ENCODE measurements at regions not wholly inside any gene's neighbourhood (a gene's known extent, or its start where the extent isn't known, plus 50 kb on each side); places are given as distances from the start of the nearest gene placed in this dataset.

- intact Hi-C loops (cut with micrococcal nuclease), result no loop called here
- no peak overlapping the region for H3K27ac Mint-ChIP-seq
- no peaks in the 10 kb centered on the region for H3K4me1 Mint-ChIP-seq (ENCODE audit: low read depth)
- no peaks in the 10 kb centered on the region for H3K36me3 Mint-ChIP-seq (ENCODE audit: low read depth)
- CTCF ChIA-PET, result interaction anchor here (0.6 kb wide), 1 partner anchor 578 kb away, joined by 5 read pairs; no protein-coding TSS in a partner anchor
- no peaks in the 10 kb centered on the region for H3K27me3 Mint-ChIP-seq (ENCODE audit: low read depth)
- no peaks in the 10 kb centered on the region for H3K9me3 Mint-ChIP-seq
- H3K4me3 Mint-ChIP-seq, result no peak overlapping the region
- DNase-seq, result no peak
These were observed 56.3 kb downstream of the AGTR2 start for GRCh38 chrX:116226665-116227484.

GRCh38 chrX:116230130-116230898 is 59.8 kb downstream of the AGTR2 start:
- no peaks in the 10 kb centered on the region for H3K36me3 Mint-ChIP-seq (ENCODE audit: low read depth)
- DNase-seq, result no peak
- H3K4me1 Mint-ChIP-seq (ENCODE audit: low read depth), result no peaks in the 10 kb centered on the region
- CTCF ChIA-PET, result no interaction called here
- no peaks in the 10 kb centered on the region for H3K27me3 Mint-ChIP-seq (ENCODE audit: low read depth)
- H3K4me3 Mint-ChIP-seq, result no peak overlapping the region
- no peaks in the 10 kb centered on the region for H3K9me3 Mint-ChIP-seq
- intact Hi-C loops (cut with micrococcal nuclease), result no loop called here
- H3K27ac Mint-ChIP-seq, result no peak overlapping the region

DNA sequence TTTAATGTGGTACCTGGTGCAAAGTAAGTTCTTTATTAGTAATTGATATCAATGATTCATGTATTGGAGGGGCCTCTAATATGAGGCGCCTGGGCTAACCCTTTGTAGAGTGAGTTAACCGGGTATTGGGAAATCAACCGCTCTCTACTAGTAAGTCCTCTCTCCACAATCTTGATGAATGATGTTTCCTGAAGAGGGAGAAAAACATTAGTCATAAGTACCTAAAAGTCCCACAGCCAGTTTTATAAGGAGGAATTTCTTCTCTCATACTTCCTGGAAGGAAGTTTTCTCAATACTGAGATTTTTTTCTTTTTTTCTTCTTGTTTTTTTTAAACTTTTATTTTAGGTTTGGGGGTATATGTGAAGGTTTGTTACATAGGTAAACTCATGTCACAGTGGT is 62.3 kb downstream of the AGTR2 start:
- no peak for DNase-seq
- no peak overlapping the region for H3K27ac Mint-ChIP-seq
- intact Hi-C loops (cut with micrococcal nuclease), result no loop called here

GRCh38 chrX:116236666-116237065 is 66.1 kb downstream of the AGTR2 start:
- no peak for DNase-seq
- intact Hi-C loops (cut with micrococcal nuclease), result no loop called here
- no peaks in the 10 kb centered on the region for H3K36me3 Mint-ChIP-seq (ENCODE audit: low read depth)
- no peak overlapping the region for H3K27ac Mint-ChIP-seq
- H3K4me3 Mint-ChIP-seq, result no peak overlapping the region
- H3K27me3 Mint-ChIP-seq (ENCODE audit: low read depth), result no peaks in the 10 kb centered on the region
- CTCF ChIA-PET, result no interaction called here
- no peaks in the 10 kb centered on the region for H3K4me1 Mint-ChIP-seq (ENCODE audit: low read depth)
- no peaks in the 10 kb centered on the region for H3K9me3 Mint-ChIP-seq

More for the DNA sequence above, 62.3 kb downstream of the AGTR2 start:
- H3K4me3 Mint-ChIP-seq, result no peak overlapping the region
- H3K36me3 Mint-ChIP-seq (ENCODE audit: low read depth), result no peaks in the 10 kb centered on the region
- CTCF ChIA-PET, result no interaction called here
- no peaks in the 10 kb centered on the region for H3K27me3 Mint-ChIP-seq (ENCODE audit: low read depth)
- no peaks in the 10 kb centered on the region for H3K9me3 Mint-ChIP-seq
- no peaks in the 10 kb centered on the region for H3K4me1 Mint-ChIP-seq (ENCODE audit: low read depth)

DNA sequence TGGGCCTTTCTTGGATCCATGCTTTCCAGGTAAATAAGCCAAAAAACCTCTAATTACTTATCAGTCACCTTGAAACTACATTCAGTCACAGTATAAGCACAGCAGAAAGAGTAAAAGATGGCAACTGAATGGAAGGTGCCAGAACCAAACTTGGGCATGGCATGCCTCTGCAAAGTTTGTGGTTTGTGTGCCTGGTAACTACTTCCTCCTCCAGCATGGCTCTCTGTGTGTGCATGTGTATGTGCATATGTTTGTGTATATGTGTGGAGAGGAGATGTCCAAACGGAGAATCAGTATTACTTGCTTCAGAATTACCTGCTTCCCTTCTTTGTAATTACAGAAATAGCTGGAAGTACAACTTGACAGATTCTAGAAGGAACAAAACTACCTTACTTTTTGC is 67.5 kb downstream of the AGTR2 start:
- Mint-ChIP-seq H3K36me3 (ENCODE audit: low read depth) (no peaks in the 10 kb centered on the region), H3K27ac (no peak overlapping the region), H3K4me1 (ENCODE audit: low read depth) (no peaks in the 10 kb centered on the region), H3K27me3 (ENCODE audit: low read depth) (no peaks in the 10 kb centered on the region), H3K9me3 (no peaks in the 10 kb centered on the region), H3K4me3 (no peak overlapping the region)
- intact Hi-C loops (cut with micrococcal nuclease), result no loop called here
- no peak for DNase-seq
- CTCF ChIA-PET, result no interaction called here

DNA sequence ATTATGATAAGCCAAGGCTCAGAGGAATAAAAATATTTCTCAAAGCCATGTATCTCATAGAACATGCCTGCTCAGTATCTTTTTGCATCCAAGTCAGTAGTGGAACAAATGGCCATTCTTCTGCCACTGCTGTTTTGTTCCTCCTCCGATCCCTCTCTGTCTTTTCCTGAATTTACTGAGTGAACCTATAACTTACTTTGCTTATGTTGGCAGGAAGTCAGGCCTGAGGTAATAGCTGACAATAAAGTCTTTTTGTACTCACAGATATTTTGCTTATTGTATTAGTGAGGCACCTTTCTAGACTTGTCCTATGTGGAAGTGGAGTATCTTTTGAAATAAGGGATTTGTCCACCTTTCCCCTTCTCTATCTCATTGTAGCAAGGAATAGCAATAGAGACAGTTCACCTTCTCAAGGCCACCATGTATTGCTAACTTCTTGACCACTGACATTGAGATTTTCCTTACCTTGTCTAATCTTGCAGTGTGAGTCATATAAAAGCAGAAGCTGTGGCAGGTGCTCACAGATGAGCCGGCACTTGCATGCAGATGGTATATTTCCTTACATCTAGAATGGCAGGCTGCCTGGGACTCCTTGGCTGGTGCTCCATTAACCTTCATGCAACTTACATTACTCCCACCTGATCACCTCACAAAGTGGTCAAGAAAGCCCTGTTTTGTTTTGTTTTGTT is 68.2 kb downstream of the AGTR2 start:
- CTCF ChIA-PET, result no interaction called here
- intact Hi-C loops (cut with micrococcal nuclease), result no loop called here
- H3K4me3 Mint-ChIP-seq, result no peak overlapping the region
- H3K27me3 Mint-ChIP-seq (ENCODE audit: low read depth), result no peaks in the 10 kb centered on the region
- no peak for DNase-seq
- no peaks in the 10 kb centered on the region for H3K9me3 Mint-ChIP-seq
- H3K36me3 Mint-ChIP-seq (ENCODE audit: low read depth), result no peaks in the 10 kb centered on the region
- no peak overlapping the region for H3K27ac Mint-ChIP-seq
- no peaks in the 10 kb centered on the region for H3K4me1 Mint-ChIP-seq (ENCODE audit: low read depth)

- H3K9me3 Mint-ChIP-seq, result no peaks in the 10 kb centered on the region
- no peak overlapping the region for H3K4me3 Mint-ChIP-seq
- no peaks in the 10 kb centered on the region for H3K36me3 Mint-ChIP-seq (ENCODE audit: low read depth)
- H3K4me1 Mint-ChIP-seq (ENCODE audit: low read depth), result no peaks in the 10 kb centered on the region
- no peaks in the 10 kb centered on the region for H3K27me3 Mint-ChIP-seq (ENCODE audit: low read depth)
- CTCF ChIA-PET, result no interaction called here
- intact Hi-C loops (cut with micrococcal nuclease), result no loop called here
- no peak overlapping the region for H3K27ac Mint-ChIP-seq
- no peak for DNase-seq
These were observed 69.6 kb downstream of the AGTR2 start for GRCh38 chrX:116239944-116240840.

GRCh38 chrX:116241001-116241400 is 70.5 kb downstream of the AGTR2 start:
- CTCF ChIA-PET, result no interaction called here
- Mint-ChIP-seq H3K4me1 (ENCODE audit: low read depth) (no peaks in the 10 kb centered on the region), H3K27ac (no peak overlapping the region), H3K27me3 (ENCODE audit: low read depth) (no peaks in the 10 kb centered on the region), H3K9me3 (no peaks in the 10 kb centered on the region), H3K36me3 (ENCODE audit: low read depth) (no peaks in the 10 kb centered on the region), H3K4me3 (no peak overlapping the region)
- intact Hi-C loops (cut with micrococcal nuclease), result no loop called here
- no peak for DNase-seq

DNA sequence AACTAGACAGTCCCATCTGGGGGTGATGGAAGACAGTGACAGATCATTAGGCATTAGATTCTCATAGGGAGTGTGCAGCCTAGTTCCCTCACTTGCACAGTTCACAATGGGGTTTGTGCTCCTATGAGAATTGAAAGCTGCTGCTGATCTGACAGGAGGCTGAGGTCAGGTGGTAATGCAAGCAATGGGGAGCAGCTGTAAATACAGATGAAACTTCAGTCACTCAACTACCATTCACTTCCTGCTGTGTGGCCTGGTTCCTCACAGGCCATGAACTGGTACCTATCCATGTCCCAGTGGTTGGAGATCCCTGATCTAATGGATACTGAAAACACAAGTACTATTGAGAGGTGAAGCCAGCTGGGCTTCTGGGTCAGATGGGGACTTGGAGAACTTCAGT is 72.5 kb downstream of the AGTR2 start:
- CTCF ChIA-PET, result interaction anchor here (0.6 kb wide), 1 partner anchor 1961 kb away, joined by 3 read pairs; no protein-coding TSS in a partner anchor
- H3K9me3 Mint-ChIP-seq, result no peaks in the 10 kb centered on the region
- no peaks in the 10 kb centered on the region for H3K36me3 Mint-ChIP-seq (ENCODE audit: low read depth)
- H3K4me1 Mint-ChIP-seq (ENCODE audit: low read depth), result no peaks in the 10 kb centered on the region
- no peaks in the 10 kb centered on the region for H3K27me3 Mint-ChIP-seq (ENCODE audit: low read depth)
- intact Hi-C loops (cut with micrococcal nuclease), result no loop called here
- no peak for DNase-seq
- H3K4me3 Mint-ChIP-seq, result no peak overlapping the region
- H3K27ac Mint-ChIP-seq, result no peak overlapping the region

DNA sequence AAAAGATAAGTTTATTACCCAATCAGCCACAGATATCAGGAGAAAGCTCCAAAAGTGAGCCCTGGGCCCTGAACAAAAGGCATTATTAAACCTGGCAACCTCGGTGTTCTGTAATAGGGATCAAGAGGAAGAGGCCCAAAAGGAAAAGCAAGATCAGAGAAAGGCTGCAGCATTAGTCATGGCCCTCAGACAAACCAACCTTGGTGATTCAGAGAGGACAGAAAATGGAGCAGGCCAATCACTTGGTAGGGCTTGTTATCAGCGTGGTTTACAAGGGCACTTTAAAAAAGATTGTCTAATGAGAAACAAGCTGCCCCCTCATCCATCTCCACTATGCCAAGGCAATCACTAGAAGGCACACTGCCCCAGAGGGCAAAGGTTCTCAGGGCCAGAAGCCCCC is 75.7 kb downstream of the AGTR2 start:
- H3K9me3 Mint-ChIP-seq, result no peaks in the 10 kb centered on the region
- DNase-seq, result no peak
- CTCF ChIA-PET, result no interaction called here
- H3K4me3 Mint-ChIP-seq, result no peak overlapping the region
- intact Hi-C loops (cut with micrococcal nuclease), result no loop called here
- H3K27me3 Mint-ChIP-seq (ENCODE audit: low read depth), result no peaks in the 10 kb centered on the region
- no peaks in the 10 kb centered on the region for H3K36me3 Mint-ChIP-seq (ENCODE audit: low read depth)
- no peak overlapping the region for H3K27ac Mint-ChIP-seq
- no peaks in the 10 kb centered on the region for H3K4me1 Mint-ChIP-seq (ENCODE audit: low read depth)

- Mint-ChIP-seq H3K27ac (no peak overlapping the region), H3K9me3 (peaks cover 2% of the 10 kb centered on the region), H3K36me3 (ENCODE audit: low read depth) (no peaks in the 10 kb centered on the region), H3K27me3 (ENCODE audit: low read depth) (no peaks in the 10 kb centered on the region), H3K4me1 (ENCODE audit: low read depth) (no peaks in the 10 kb centered on the region), H3K4me3 (no peak overlapping the region)
- intact Hi-C loops (cut with micrococcal nuclease), result no loop called here
- no peak for DNase-seq
- CTCF ChIA-PET, result no interaction called here
These were observed 97.0 kb downstream of the AGTR2 start for GRCh38 chrX:116267511-116268040.

- H3K27me3 Mint-ChIP-seq (ENCODE audit: low read depth), result no peaks in the 10 kb centered on the region
- no peaks in the 10 kb centered on the region for H3K36me3 Mint-ChIP-seq (ENCODE audit: low read depth)
- H3K4me1 Mint-ChIP-seq (ENCODE audit: low read depth), result no peaks in the 10 kb centered on the region
- no peak overlapping the region for H3K4me3 Mint-ChIP-seq
- no peak overlapping the region for H3K27ac Mint-ChIP-seq
- CTCF ChIA-PET, result no interaction called here
- DNase-seq, result no peak
- peaks cover 2% of the 10 kb centered on the region for H3K9me3 Mint-ChIP-seq
- intact Hi-C loops (cut with micrococcal nuclease), result no loop called here
These were observed 101.8 kb downstream of the AGTR2 start for GRCh38 chrX:116272322-116272721.
